CD14-positive monocyte (primary cell): ENCODE measurements at regions not wholly inside any gene's neighbourhood (a gene's known extent, or its start where the extent isn't known, plus 50 kb on each side); places are given as distances from the start of the nearest gene placed in this dataset.

Source experiments
- DNase-seq, 3 donors: peaks; one replicate each; pipeline ENCODE4 v3.0.0-alpha.2; 2011 to 2022
- H2AFZ ChIP-seq: 2 replicates; pipeline ENCODE4 v1.6.0; 2012; ENCODE audit warnings: mild to moderate bottlenecking, low read depth, low read length, inconsistent platforms; ENCODE audit not compliant: insufficient read depth, poor library complexity, severe bottlenecking
- H3K27ac ChIP-seq, 2 donors: 1 replicate in 1 of 2; 2 replicates in 1 of 2; pipeline ENCODE4 v1.5.1; 2012 to 2013; ENCODE audit warnings: low read length in 2 of 2, control low read depth in 1 of 2, inconsistent platforms in 1 of 2, low read depth in 1 of 2, mild to moderate bottlenecking in 1 of 2
- H3K27me3 ChIP-seq, 2 donors: one replicate each; pipeline versions ENCODE4 v1.6.0 to v1.6.1; 2011 to 2013; ENCODE audit warnings: low read length in 2 of 2; ENCODE audit not compliant: control insufficient read depth in 2 of 2, insufficient read depth in 2 of 2
- H3K36me3 ChIP-seq, 2 donors: replicated peaks in 1 of 2; 1 replicate in 1 of 2; 2 replicates in 1 of 2; pipeline versions ENCODE4 v1.5.1 to v1.6.1; 2012 to 2013; ENCODE audit warnings: low read length in 2 of 2, control low read depth in 1 of 2, inconsistent platforms in 1 of 2, mild to moderate bottlenecking in 1 of 2; ENCODE audit not compliant: insufficient read depth in 2 of 2, control insufficient read depth in 1 of 2
- H3K4me1 ChIP-seq, 2 donors: 1 replicate in 1 of 2; 2 replicates in 1 of 2; pipeline versions ENCODE4 v1.5.1 to v1.6.1; 2012 to 2013; ENCODE audit warnings: low read length in 2 of 2, control low read depth in 1 of 2, inconsistent platforms in 1 of 2, mild to moderate bottlenecking in 1 of 2, moderate library complexity in 1 of 2; ENCODE audit not compliant: insufficient read depth in 2 of 2, control insufficient read depth in 1 of 2
- H3K4me2 ChIP-seq: replicated peaks from 2 replicates; pipeline ENCODE3; 2012; ENCODE audit warnings: low read length, moderate library complexity, mild to moderate bottlenecking; ENCODE audit not compliant: poor library complexity, severe bottlenecking; ENCODE audit errors: extremely low read depth
- H3K4me3 ChIP-seq, 3 experiments: fragments of 200-600 bp in 1 of 3; sonication (generic) in 1 of 3; replicated peaks in 1 of 3; 1 replicate in 2 of 3; 2 replicates in 1 of 3; pipeline ENCODE4 v1.5.1; 2011 to 2013; ENCODE audit warnings: low read length in 3 of 3, mild to moderate bottlenecking in 3 of 3, control low read depth in 2 of 3, low read depth in 2 of 3, inconsistent platforms in 1 of 3, moderate library complexity in 1 of 3
- H3K79me2 ChIP-seq: 2 replicates; pipeline ENCODE4 v1.6.0; 2012; ENCODE audit warnings: mild to moderate bottlenecking, control low read depth, inconsistent platforms, low read length, moderate library complexity; ENCODE audit not compliant: insufficient read depth
- H3K9ac ChIP-seq: 2 replicates; pipeline ENCODE4 v1.6.0; 2017; ENCODE audit warnings: low read length, mild to moderate bottlenecking; ENCODE audit not compliant: insufficient read depth, poor library complexity, severe bottlenecking
- H3K9me3 ChIP-seq, 2 donors: replicated peaks in 1 of 2; 1 replicate in 1 of 2; 2 replicates in 1 of 2; pipeline versions ENCODE4 v1.5.1 to v1.6.1; 2012 to 2013; ENCODE audit warnings: low read length in 2 of 2, control low read depth in 1 of 2; ENCODE audit not compliant: control insufficient read depth in 1 of 2, insufficient read depth in 1 of 2
- H4K20me1 ChIP-seq: 2 replicates; pipeline ENCODE4 v1.6.0; 2012; ENCODE audit warnings: mild to moderate bottlenecking, low read length, control low read depth, moderate library complexity; ENCODE audit not compliant: insufficient read depth
- H3K27ac Mint-ChIP-seq, 7 donors: one replicate each; pipeline ENCODE4 v1.8.0; 2020; ENCODE audit warnings: mild to moderate bottlenecking in 7 of 7, mixed read lengths in 7 of 7, moderate library complexity in 6 of 7, inconsistent platforms in 2 of 7
- H3K27me3 Mint-ChIP-seq, 3 donors: one replicate each; pipeline ENCODE4 v1.8.0; 2021 to 2022; ENCODE audit warnings: low read depth in 3 of 3, mild to moderate bottlenecking in 3 of 3, mixed read lengths in 3 of 3, moderate library complexity in 3 of 3, inconsistent platforms in 1 of 3
- H3K36me3 Mint-ChIP-seq, 2 donors: one replicate each; pipeline ENCODE4 v1.8.0; 2020; ENCODE audit warnings: mixed read lengths in 2 of 2, inconsistent platforms in 1 of 2, mild to moderate bottlenecking in 1 of 2
- H3K4me1 Mint-ChIP-seq: one replicate; pipeline ENCODE4 v1.8.0; 2020; ENCODE audit warnings: mild to moderate bottlenecking, mixed read lengths
- H3K4me3 Mint-ChIP-seq, 2 donors: one replicate each; pipeline ENCODE4 v1.8.0; 2020; ENCODE audit warnings: mild to moderate bottlenecking in 2 of 2, mixed read lengths in 2 of 2, moderate library complexity in 1 of 2
- H3K9me3 Mint-ChIP-seq, 7 donors: one replicate each; pipeline ENCODE4 v1.8.0; 2020 to 2022; ENCODE audit warnings: mixed read lengths in 7 of 7, mild to moderate bottlenecking in 6 of 7, moderate library complexity in 6 of 7, inconsistent platforms in 2 of 7
- CTCF ChIP-seq: fragments of 200-600 bp; IDR thresholded peaks from one replicate; pipeline ENCODE4 v1.8.0; 2022; ENCODE audit warnings: antibody characterized with exemption, mild to moderate bottlenecking
- WGBS: methylation state at CpG from one replicate; pipeline ENCODE4 v1.1.5; 2013; ENCODE audit warnings: missing lambda C conversion rate; ENCODE audit not compliant: insufficient coverage; 5-methylcytosine and 5-hydroxymethylcytosine counted together
- intact Hi-C, 2 donors: fragments of 100-400 bp; cut with micrococcal nuclease; formaldehyde crosslinking; loops; one replicate each; pipeline versions ENCODE4 v1.15.0 to v1.15.1; 2023

GRCh38 chr16:59698346-59699020 is 964.4 kb upstream of the GOT2 start:
- no peaks in the 10 kb centered on the region for H3K27me3 ChIP-seq
- no peaks in the 10 kb centered on the region for H3K9me3 ChIP-seq
- H3K27me3 Mint-ChIP-seq: peaks cover 0 to 2% (median 0%) of the 10 kb centered on the region in 3 donors
- no peak for DNase-seq
- intact Hi-C loops: no loop called here
- peaks cover 0 to 5% (median 0%) of the 10 kb centered on the region in 7 donors for H3K9me3 Mint-ChIP-seq
- H3K9ac ChIP-seq: no peak overlapping the region
- no peaks in the 10 kb centered on the region for H3K4me1 ChIP-seq
- no peaks in the 10 kb centered on the region for H4K20me1 ChIP-seq
- no peaks in the 10 kb centered on the region for H3K36me3 Mint-ChIP-seq
- H3K79me2 ChIP-seq: no peaks in the 10 kb centered on the region
- H2AFZ ChIP-seq: no peak overlapping the region
- H3K36me3 ChIP-seq: no peaks in the 10 kb centered on the region
- H3K27ac Mint-ChIP-seq: no peak overlapping the region
- no peak overlapping the region for H3K4me2 ChIP-seq
- no CpG with 5 or more reads among the region's 3 CpGs for WGBS
- no peak overlapping the region for H3K27ac ChIP-seq
- no peak overlapping the region for H3K4me3 Mint-ChIP-seq
- no peaks in the 10 kb centered on the region for H3K4me1 Mint-ChIP-seq
- no peak overlapping the region for H3K4me3 ChIP-seq
- no peak for TF ChIP-seq CTCF

GRCh38 chr16:59697761-59698160 is 963.6 kb upstream of the GOT2 start:
- no peaks in the 10 kb centered on the region for H3K36me3 Mint-ChIP-seq
- H3K4me1 Mint-ChIP-seq: no peaks in the 10 kb centered on the region
- no peak overlapping the region for H2AFZ ChIP-seq

More at GRCh38 chr16:59697761-59698160, 963.6 kb upstream of the GOT2 start:
- no peak for TF ChIP-seq CTCF
- Mint-ChIP-seq H3K4me3 (no peak overlapping the region), H3K9me3 (peaks cover 0 to 4% (median 0%) of the 10 kb centered on the region in 7 donors), H3K27ac (no peak overlapping the region), H3K27me3 (peaks cover 0 to 2% (median 0%) of the 10 kb centered on the region in 3 donors)
- no peak overlapping the region for H3K4me3 ChIP-seq
- intact Hi-C loops: no loop called here
- no peak for DNase-seq
- H3K4me1 ChIP-seq: no peaks in the 10 kb centered on the region
- H3K79me2 ChIP-seq: no peaks in the 10 kb centered on the region
- H3K4me2 ChIP-seq: no peak overlapping the region
- H3K9ac ChIP-seq: no peak overlapping the region
- H3K9me3 ChIP-seq: no peaks in the 10 kb centered on the region
- H4K20me1 ChIP-seq: no peaks in the 10 kb centered on the region
- no peaks in the 10 kb centered on the region for H3K36me3 ChIP-seq
- WGBS: no CpG with 5 or more reads among the region's 1 CpG
- no peaks in the 10 kb centered on the region for H3K27me3 ChIP-seq
- no peak overlapping the region for H3K27ac ChIP-seq
